Endodermal cell (in vitro differentiated cells): ENCODE measurements at regions not wholly inside any gene's neighbourhood (a gene's known extent, or its start where the extent isn't known, plus 50 kb on each side); places are given as distances from the start of the nearest gene placed in this dataset.

ENCODE experiments used
- DNase-seq: peaks from one replicate; pipeline ENCODE4 v3.0.0-alpha.2; 2017
- H3K27ac ChIP-seq: 2 replicates; pipeline ENCODE4 v1.5.1; 2013; ENCODE audit warnings: mild to moderate bottlenecking, low read depth, low read length, moderate library complexity
- H3K27me3 ChIP-seq: 2 replicates; pipeline ENCODE4 v1.6.1; 2013; ENCODE audit warnings: mild to moderate bottlenecking, low read length, moderate library complexity; ENCODE audit not compliant: insufficient read depth, control insufficient read depth, poor library complexity, severe bottlenecking
- H3K36me3 ChIP-seq: 2 replicates; pipeline ENCODE4 v1.7.0; 2013; ENCODE audit warnings: mild to moderate bottlenecking, low read length, moderate library complexity; ENCODE audit not compliant: control insufficient read depth, insufficient read depth
- H3K4me1 ChIP-seq: one replicate; pipeline ENCODE4 v1.7.0; 2013; ENCODE audit warnings: low read length; ENCODE audit not compliant: control insufficient read depth, insufficient read depth
- H3K4me3 ChIP-seq: 2 replicates; pipeline ENCODE4 v1.5.1; 2013; ENCODE audit warnings: mild to moderate bottlenecking, low read length, moderate library complexity
- H3K9ac ChIP-seq: 2 replicates; pipeline ENCODE4 v1.6.1; 2013; ENCODE audit warnings: mild to moderate bottlenecking, low read length, moderate library complexity; ENCODE audit not compliant: poor library complexity, severe bottlenecking; ENCODE audit errors: extremely low read depth
- H3K9me3 ChIP-seq: 2 replicates; pipeline ENCODE4 v1.6.1; 2013; ENCODE audit warnings: mild to moderate bottlenecking, low read length, moderate library complexity; ENCODE audit not compliant: control insufficient read depth
- H3K27ac Mint-ChIP-seq: 2 replicates; pipeline ENCODE4 v1.8.0; 2020; ENCODE audit warnings: mixed read lengths
- H3K27me3 Mint-ChIP-seq: 2 replicates; pipeline ENCODE4 v1.8.0; 2021; ENCODE audit warnings: mild to moderate bottlenecking, mixed read lengths; ENCODE audit not compliant: insufficient read depth
- H3K36me3 Mint-ChIP-seq: 2 replicates; pipeline ENCODE4 v1.8.0; 2020; ENCODE audit warnings: low read depth, mixed read lengths
- H3K4me1 Mint-ChIP-seq: 2 replicates; pipeline ENCODE4 v1.8.0; 2020; ENCODE audit warnings: mixed read lengths
- H3K4me3 Mint-ChIP-seq: 2 replicates; pipeline ENCODE4 v1.8.0; 2020; ENCODE audit warnings: mild to moderate bottlenecking, moderate library complexity, mixed read lengths
- H3K9me3 Mint-ChIP-seq: 2 replicates; pipeline ENCODE4 v1.8.0; 2020; ENCODE audit warnings: mild to moderate bottlenecking, mixed read lengths
- WGBS, 2 experiments: methylation state at CpG; one replicate each; pipeline versions ENCODE4 v1.1.5 to v1.1.7; 2013; ENCODE audit warnings: missing lambda C conversion rate in 2 of 2, mixed read lengths in 1 of 2; ENCODE audit not compliant: insufficient coverage in 1 of 2, insufficient read length in 1 of 2; 5-methylcytosine and 5-hydroxymethylcytosine counted together
- TF ChIP-seq, protein P1 (sequence below): fragments of 200-600 bp; sonication (generic); conservative IDR thresholded peaks from 2 replicates; pipeline ENCODE4 v1.5.0; 2021; ENCODE audit warnings: antibody characterized with exemption, mild to moderate bottlenecking

DNA sequence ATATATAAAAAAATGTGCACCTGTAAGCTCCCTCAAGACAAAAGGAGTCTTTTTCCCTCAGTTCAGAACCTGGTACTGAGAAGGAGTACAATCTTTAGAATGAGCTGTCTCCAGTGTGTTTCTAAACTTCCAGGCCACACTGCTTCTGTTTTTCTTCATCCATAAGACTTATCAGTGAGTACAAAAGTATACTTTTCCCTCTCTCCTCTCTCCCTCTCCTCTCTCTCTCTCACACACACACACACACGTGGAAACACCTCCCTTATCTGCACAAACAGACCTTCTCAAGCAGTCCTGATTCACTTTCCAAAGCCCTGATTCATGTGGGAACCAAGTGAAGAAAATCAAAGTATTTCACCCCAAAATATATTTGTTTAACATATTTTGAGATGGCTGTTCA, 220.7 kb upstream of the UBASH3B start:
- Histone ChIP-seq H3K36me3 (no peaks in the 10 kb centered on the region), H3K9me3 (no peaks in the 10 kb centered on the region), H3K4me3 (no peak overlapping the region), H3K27me3 (no peaks in the 10 kb centered on the region), H3K9ac (no peak overlapping the region), H3K4me1 (no peaks in the 10 kb centered on the region), H3K27ac (no peak overlapping the region)
- H3K27me3 Mint-ChIP-seq, result no peaks in the 10 kb centered on the region
- no peak for DNase-seq
- H3K36me3 Mint-ChIP-seq, result no peaks in the 10 kb centered on the region
- TF ChIP-seq, protein P1, sequence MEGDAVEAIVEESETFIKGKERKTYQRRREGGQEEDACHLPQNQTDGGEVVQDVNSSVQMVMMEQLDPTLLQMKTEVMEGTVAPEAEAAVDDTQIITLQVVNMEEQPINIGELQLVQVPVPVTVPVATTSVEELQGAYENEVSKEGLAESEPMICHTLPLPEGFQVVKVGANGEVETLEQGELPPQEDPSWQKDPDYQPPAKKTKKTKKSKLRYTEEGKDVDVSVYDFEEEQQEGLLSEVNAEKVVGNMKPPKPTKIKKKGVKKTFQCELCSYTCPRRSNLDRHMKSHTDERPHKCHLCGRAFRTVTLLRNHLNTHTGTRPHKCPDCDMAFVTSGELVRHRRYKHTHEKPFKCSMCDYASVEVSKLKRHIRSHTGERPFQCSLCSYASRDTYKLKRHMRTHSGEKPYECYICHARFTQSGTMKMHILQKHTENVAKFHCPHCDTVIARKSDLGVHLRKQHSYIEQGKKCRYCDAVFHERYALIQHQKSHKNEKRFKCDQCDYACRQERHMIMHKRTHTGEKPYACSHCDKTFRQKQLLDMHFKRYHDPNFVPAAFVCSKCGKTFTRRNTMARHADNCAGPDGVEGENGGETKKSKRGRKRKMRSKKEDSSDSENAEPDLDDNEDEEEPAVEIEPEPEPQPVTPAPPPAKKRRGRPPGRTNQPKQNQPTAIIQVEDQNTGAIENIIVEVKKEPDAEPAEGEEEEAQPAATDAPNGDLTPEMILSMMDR, result no peak
- 17% methylated on average over 1 of the region's 1 CpG; no CpG with 5 or more reads in 1 of the 2 experiments for WGBS, 2 experiments
- H3K4me1 Mint-ChIP-seq, result peaks cover 8% of the 10 kb centered on the region
- no peaks in the 10 kb centered on the region for H3K9me3 Mint-ChIP-seq
- no peak overlapping the region for H3K4me3 Mint-ChIP-seq
- H3K27ac Mint-ChIP-seq, result no peak overlapping the region

DNA sequence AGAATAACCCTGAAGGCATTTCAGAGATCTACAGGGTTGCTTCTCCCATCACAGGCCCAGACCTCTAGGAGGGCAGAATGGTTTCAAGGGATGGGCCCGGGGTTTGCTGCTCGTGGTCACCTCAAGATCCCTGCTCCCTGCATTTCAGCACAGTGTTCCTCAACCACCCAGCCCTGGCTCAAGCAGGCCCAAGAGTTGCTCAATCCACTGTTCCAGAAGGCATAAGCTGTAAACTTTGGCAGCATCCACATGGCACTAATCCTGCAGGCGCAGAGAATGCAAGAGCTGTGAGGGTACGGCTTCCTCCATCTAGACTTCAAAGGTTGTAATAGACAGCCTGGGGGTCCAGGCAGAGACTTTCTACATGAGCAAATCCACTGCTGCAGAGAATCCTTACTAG, 225.0 kb upstream of the UBASH3B start:
- DNase-seq, result no peak
- H3K4me1 ChIP-seq, result peaks cover 2% of the 10 kb centered on the region
- WGBS, 2 experiments, result 94 to 100% methylated on average over 1 to 4 of the region's 4 CpGs
- no peaks in the 10 kb centered on the region for H3K27me3 ChIP-seq
- Mint-ChIP-seq H3K9me3 (no peaks in the 10 kb centered on the region), H3K27me3 (no peaks in the 10 kb centered on the region), H3K36me3 (no peaks in the 10 kb centered on the region), H3K27ac (no peak overlapping the region), H3K4me1 (no peaks in the 10 kb centered on the region), H3K4me3 (no peak overlapping the region)
- no peak overlapping the region for H3K4me3 ChIP-seq
- no peaks in the 10 kb centered on the region for H3K36me3 ChIP-seq
- H3K9ac ChIP-seq, result no peak overlapping the region
- TF ChIP-seq, protein P1, result no peak
- H3K27ac ChIP-seq, result no peak overlapping the region
- no peaks in the 10 kb centered on the region for H3K9me3 ChIP-seq

DNA sequence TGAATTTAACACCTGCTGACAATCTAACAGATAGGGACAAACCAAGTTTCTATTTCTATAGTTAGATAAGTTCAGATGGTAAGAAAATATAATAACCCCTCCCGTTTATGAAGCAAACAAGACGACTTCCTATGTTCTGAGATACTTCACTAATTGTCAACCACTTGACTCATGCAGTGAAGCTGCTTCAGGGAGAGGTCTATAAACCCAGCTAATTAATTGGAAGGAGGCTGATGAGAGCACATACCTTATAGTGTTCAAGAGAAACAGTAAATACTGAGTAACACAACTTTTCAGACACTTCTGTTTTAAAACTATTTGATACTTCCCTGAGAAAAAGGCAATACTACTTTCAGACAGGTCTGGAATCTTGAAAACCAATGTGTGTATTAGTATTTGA, 229.4 kb upstream of the UBASH3B start:
- WGBS, 2 experiments, result 94% methylated on average over 2 of the region's 2 CpGs; no CpG with 5 or more reads in 1 of the 2 experiments
- no peak for DNase-seq
- TF ChIP-seq, protein P1, result no peak
- no peaks in the 10 kb centered on the region for H3K36me3 ChIP-seq
- H3K27ac Mint-ChIP-seq, result no peak overlapping the region
- no peak overlapping the region for H3K4me3 Mint-ChIP-seq
- no peaks in the 10 kb centered on the region for H3K9me3 ChIP-seq
- H3K4me1 ChIP-seq, result peaks cover 10% of the 10 kb centered on the region
- H3K9ac ChIP-seq, result no peak overlapping the region
- no peaks in the 10 kb centered on the region for H3K9me3 Mint-ChIP-seq
- no peak overlapping the region for H3K4me3 ChIP-seq
- no peaks in the 10 kb centered on the region for H3K27me3 ChIP-seq
- H3K27me3 Mint-ChIP-seq, result no peaks in the 10 kb centered on the region
- H3K4me1 Mint-ChIP-seq, result peaks cover 17% of the 10 kb centered on the region
- no peak overlapping the region for H3K27ac ChIP-seq
- no peaks in the 10 kb centered on the region for H3K36me3 Mint-ChIP-seq
